ENCODE measurements at regions not wholly inside any gene's neighbourhood (a gene's known extent, or its start where the extent isn't known, plus 50 kb on each side); places are given as distances from the start of the nearest gene placed in this dataset.

DNA sequence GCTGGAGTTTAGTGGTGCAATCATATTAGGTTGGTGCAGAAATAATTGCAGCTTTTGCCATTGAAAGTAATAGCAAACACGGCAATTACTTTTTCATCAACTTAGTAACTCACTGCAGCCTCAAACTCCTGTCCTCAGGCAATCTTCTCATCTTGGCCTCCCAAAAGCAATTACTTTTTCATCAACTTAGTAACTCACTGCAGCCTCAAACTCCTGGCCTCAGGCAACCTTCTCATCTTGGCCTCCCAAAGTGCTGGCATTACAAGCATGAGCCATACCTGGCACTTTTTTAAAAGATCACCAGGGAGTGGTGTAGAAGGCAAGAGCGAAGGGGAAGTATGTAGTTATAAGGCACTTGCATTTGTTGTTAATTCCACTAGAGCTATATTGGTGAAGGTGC lies 491.1 kb upstream of the ADGRL3 start:
- TF ChIP-seq EP300 (IDR thresholded peaks at IDR 0.05) = no peak
- TF ChIP-seq, protein P1, sequence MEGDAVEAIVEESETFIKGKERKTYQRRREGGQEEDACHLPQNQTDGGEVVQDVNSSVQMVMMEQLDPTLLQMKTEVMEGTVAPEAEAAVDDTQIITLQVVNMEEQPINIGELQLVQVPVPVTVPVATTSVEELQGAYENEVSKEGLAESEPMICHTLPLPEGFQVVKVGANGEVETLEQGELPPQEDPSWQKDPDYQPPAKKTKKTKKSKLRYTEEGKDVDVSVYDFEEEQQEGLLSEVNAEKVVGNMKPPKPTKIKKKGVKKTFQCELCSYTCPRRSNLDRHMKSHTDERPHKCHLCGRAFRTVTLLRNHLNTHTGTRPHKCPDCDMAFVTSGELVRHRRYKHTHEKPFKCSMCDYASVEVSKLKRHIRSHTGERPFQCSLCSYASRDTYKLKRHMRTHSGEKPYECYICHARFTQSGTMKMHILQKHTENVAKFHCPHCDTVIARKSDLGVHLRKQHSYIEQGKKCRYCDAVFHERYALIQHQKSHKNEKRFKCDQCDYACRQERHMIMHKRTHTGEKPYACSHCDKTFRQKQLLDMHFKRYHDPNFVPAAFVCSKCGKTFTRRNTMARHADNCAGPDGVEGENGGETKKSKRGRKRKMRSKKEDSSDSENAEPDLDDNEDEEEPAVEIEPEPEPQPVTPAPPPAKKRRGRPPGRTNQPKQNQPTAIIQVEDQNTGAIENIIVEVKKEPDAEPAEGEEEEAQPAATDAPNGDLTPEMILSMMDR (IDR thresholded peaks at IDR 0.05) = no peak
